ENCODE measurements at regions not wholly inside any gene's neighbourhood (a gene's known extent, or its start where the extent isn't known, plus 50 kb on each side); places are given as distances from the start of the nearest gene placed in this dataset.

DNA sequence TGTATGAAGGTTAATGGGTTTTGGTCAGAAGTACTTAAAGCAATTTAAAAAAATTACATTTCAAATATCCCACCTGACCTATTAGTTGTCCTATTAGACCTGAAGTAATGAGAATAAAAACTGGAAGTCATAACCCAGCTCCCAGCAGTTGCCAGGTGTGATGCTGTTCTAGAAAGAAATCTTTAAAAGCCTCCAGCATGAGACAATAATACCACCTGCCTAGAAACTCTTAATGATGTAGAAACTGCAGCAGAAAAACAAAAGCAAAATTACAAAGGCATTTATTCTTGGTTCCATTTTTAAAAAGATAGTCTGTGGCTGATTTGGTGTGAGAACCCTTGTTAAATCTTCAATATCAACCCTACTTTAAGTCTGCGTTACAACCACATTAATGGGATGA lies 1137.7 kb upstream of the TENM3 start:
- no peaks in the 10 kb centered on the region for H3K4me1 Mint-ChIP-seq (ENCODE audit: unreplicated experiment)
- no peaks in the 10 kb centered on the region for H3K9me3 Mint-ChIP-seq (ENCODE audit: unreplicated experiment)
- DNase-seq (ENCODE audit: low spot score): no peak
- TF ChIP-seq, protein P1, sequence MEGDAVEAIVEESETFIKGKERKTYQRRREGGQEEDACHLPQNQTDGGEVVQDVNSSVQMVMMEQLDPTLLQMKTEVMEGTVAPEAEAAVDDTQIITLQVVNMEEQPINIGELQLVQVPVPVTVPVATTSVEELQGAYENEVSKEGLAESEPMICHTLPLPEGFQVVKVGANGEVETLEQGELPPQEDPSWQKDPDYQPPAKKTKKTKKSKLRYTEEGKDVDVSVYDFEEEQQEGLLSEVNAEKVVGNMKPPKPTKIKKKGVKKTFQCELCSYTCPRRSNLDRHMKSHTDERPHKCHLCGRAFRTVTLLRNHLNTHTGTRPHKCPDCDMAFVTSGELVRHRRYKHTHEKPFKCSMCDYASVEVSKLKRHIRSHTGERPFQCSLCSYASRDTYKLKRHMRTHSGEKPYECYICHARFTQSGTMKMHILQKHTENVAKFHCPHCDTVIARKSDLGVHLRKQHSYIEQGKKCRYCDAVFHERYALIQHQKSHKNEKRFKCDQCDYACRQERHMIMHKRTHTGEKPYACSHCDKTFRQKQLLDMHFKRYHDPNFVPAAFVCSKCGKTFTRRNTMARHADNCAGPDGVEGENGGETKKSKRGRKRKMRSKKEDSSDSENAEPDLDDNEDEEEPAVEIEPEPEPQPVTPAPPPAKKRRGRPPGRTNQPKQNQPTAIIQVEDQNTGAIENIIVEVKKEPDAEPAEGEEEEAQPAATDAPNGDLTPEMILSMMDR (IDR thresholded peaks at IDR 0.05; ENCODE audit: unreplicated experiment): no peak
- no peaks in the 10 kb centered on the region for H3K27me3 Mint-ChIP-seq (ENCODE audit: unreplicated experiment)
- H3K27ac Mint-ChIP-seq (ENCODE audit: unreplicated experiment): no peak overlapping the region
- no peak overlapping the region for H3K4me3 Mint-ChIP-seq (ENCODE audit: unreplicated experiment)
- H3K36me3 Mint-ChIP-seq (ENCODE audit: low read depth, unreplicated experiment): no peaks in the 10 kb centered on the region

DNA sequence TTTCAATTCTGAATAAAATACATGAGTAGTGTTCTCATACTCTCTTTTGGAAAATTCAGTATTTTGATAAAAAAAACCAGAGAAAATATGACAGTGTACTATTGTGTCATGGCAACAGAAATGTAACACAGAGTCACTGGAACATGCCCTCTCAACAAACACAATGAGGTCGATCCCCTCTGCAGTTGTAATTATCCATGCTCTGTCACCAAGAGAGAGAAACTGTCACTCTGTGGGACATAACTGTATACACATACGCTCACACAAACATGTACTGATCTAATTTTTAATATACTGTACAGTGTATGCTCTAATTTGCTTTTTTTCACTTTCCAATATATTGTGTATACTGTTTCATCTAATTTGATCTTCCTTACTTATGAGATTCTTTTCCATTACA lies 1136.8 kb upstream of the TENM3 start:
- Mint-ChIP-seq H3K9me3 (ENCODE audit: unreplicated experiment) (no peaks in the 10 kb centered on the region), H3K27ac (ENCODE audit: unreplicated experiment) (no peak overlapping the region), H3K36me3 (ENCODE audit: low read depth, unreplicated experiment) (no peaks in the 10 kb centered on the region), H3K27me3 (ENCODE audit: unreplicated experiment) (no peaks in the 10 kb centered on the region), H3K4me3 (ENCODE audit: unreplicated experiment) (no peak overlapping the region), H3K4me1 (ENCODE audit: unreplicated experiment) (no peaks in the 10 kb centered on the region)
- DNase-seq (ENCODE audit: low spot score): no peak
- TF ChIP-seq, protein P1 (IDR thresholded peaks at IDR 0.05; ENCODE audit: unreplicated experiment): no peak

DNA sequence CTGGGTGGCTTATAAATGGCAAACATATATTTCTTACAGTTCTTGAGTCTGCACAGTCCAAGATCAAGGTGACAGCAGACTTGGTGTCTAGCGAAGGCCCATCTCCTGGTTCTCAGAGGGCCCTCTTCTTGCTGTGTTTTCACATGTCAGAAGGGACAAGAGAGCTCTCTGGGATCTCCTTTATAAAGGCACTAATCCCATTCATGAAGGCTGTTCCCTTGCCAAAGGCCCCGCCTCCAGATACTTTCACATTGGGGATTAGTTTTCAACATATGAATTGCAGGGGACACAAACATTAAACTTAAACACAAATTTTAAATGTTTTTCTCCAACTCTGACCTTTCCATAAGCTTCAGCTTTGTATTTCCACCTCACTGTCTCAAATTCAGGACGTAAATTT lies 1135.0 kb upstream of the TENM3 start:
- TF ChIP-seq, protein P1 (IDR thresholded peaks at IDR 0.05; ENCODE audit: unreplicated experiment): no peak
- Mint-ChIP-seq H3K36me3 (ENCODE audit: low read depth, unreplicated experiment) (no peaks in the 10 kb centered on the region), H3K27ac (ENCODE audit: unreplicated experiment) (no peak overlapping the region), H3K9me3 (ENCODE audit: unreplicated experiment) (no peaks in the 10 kb centered on the region), H3K4me3 (ENCODE audit: unreplicated experiment) (no peak overlapping the region), H3K4me1 (ENCODE audit: unreplicated experiment) (no peaks in the 10 kb centered on the region), H3K27me3 (ENCODE audit: unreplicated experiment) (no peaks in the 10 kb centered on the region)
- DNase-seq (ENCODE audit: low spot score): no peak

DNA sequence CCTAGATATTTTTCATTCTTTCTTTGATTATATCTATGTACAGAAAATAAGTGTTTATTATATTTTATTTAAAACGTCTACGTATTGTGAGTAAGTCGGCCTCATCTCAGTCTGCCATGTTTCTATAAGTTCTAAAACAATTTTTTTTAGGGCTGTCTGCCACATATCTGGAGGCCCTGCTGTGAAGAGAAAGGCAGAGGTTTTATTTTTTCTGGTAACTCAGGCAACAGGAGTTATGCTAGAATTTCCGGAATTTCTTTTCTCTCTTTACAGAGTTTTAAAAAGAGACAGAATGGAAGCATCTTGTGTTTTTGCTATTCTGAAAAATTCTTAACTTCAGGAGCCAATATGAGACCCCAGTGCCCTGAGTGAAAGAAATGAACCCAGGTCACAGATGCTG lies 1124.0 kb upstream of the TENM3 start:
- Mint-ChIP-seq H3K9me3 (ENCODE audit: unreplicated experiment) (no peaks in the 10 kb centered on the region), H3K36me3 (ENCODE audit: low read depth, unreplicated experiment) (no peaks in the 10 kb centered on the region), H3K4me3 (ENCODE audit: unreplicated experiment) (no peak overlapping the region), H3K4me1 (ENCODE audit: unreplicated experiment) (no peaks in the 10 kb centered on the region), H3K27ac (ENCODE audit: unreplicated experiment) (no peak overlapping the region), H3K27me3 (ENCODE audit: unreplicated experiment) (peaks cover 1% of the 10 kb centered on the region)
- TF ChIP-seq, protein P1 (IDR thresholded peaks at IDR 0.05; ENCODE audit: unreplicated experiment): no peak
- no peak for DNase-seq (ENCODE audit: low spot score)

DNA sequence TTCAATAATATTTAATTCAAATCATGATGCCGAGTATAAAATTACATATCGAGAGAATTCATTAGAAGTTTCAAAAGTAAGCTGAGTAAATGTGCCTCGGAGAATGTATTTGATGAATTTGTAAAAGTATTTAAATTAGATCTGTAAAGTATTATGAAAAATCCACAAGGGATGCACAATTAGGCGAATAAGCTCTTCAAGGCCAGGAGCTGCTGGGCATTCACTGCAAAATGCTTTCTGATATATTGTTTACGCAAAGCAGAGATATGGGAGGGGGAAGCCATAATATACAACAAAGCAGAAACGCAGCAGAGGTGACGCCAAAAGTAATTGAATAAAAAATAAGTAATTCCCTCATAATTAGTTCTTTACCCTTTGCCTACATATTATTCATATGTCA lies 1121.5 kb upstream of the TENM3 start:
- H3K36me3 Mint-ChIP-seq (ENCODE audit: low read depth, unreplicated experiment): no peaks in the 10 kb centered on the region
- no peak for DNase-seq (ENCODE audit: low spot score)
- H3K4me3 Mint-ChIP-seq (ENCODE audit: unreplicated experiment): no peak overlapping the region
- TF ChIP-seq, protein P1 (IDR thresholded peaks at IDR 0.05; ENCODE audit: unreplicated experiment): no peak
- H3K27me3 Mint-ChIP-seq (ENCODE audit: unreplicated experiment): peaks cover 1% of the 10 kb centered on the region
- no peak overlapping the region for H3K27ac Mint-ChIP-seq (ENCODE audit: unreplicated experiment)
- H3K4me1 Mint-ChIP-seq (ENCODE audit: unreplicated experiment): no peaks in the 10 kb centered on the region
- H3K9me3 Mint-ChIP-seq (ENCODE audit: unreplicated experiment): no peaks in the 10 kb centered on the region

Measured in endothelial cell (in vitro differentiated cells).